Right ventricle myocardium superior (tissue), 1 donor: ENCODE measurements at regions not wholly inside any gene's neighbourhood (a gene's known extent, or its start where the extent isn't known, plus 50 kb on each side); places are given as distances from the start of the nearest gene placed in this dataset.

Source experiments
- ATAC-seq: fragments of 200-7000 bp; cut with Tn5 transposase; one replicate; pipeline ENCODE4 v1.9.1; 2020; ENCODE audit warnings: mild to moderate bottlenecking; ENCODE audit not compliant: poor library complexity
- DNase-seq: peaks from one replicate; pipeline ENCODE4 v3.0.0-alpha.2; 2020
- intact Hi-C: fragments of 100-400 bp; cut with DNase I; formaldehyde crosslinking; loops from one replicate; pipeline ENCODE4 v1.11.2; 2022
- donor health status: DM: no; HTN: yes; CAD: no; lungs with severe emphysema.

DNA sequence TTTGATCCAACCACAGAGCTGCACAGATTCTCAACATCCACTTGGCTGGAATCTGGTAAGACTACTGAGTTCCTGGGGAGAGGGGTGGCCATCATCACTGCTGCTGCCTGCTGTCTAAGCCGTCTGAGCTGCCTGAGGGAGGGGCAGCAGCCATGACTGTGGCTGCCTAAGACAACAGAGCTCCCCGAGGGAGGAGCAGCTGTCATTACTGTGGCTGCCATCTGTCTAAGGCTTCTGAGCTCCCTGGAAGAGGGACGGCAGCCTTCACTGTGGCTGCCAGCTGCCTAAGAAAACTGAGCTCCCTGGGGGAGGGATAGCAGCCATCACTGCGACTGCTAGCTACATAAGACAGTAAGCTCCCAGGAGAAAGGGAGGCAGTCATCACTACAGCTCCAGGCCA lies 584.4 kb downstream of the NR4A2 start:
- intact Hi-C loops = no loop called here
- ATAC-seq (no peak), DNase-seq (no peak)

- no peak for DNase-seq
- intact Hi-C loops = no loop called here
Observed at GRCh38 chr2:155747531-155747930, 585.0 kb downstream of the NR4A2 start.

DNA sequence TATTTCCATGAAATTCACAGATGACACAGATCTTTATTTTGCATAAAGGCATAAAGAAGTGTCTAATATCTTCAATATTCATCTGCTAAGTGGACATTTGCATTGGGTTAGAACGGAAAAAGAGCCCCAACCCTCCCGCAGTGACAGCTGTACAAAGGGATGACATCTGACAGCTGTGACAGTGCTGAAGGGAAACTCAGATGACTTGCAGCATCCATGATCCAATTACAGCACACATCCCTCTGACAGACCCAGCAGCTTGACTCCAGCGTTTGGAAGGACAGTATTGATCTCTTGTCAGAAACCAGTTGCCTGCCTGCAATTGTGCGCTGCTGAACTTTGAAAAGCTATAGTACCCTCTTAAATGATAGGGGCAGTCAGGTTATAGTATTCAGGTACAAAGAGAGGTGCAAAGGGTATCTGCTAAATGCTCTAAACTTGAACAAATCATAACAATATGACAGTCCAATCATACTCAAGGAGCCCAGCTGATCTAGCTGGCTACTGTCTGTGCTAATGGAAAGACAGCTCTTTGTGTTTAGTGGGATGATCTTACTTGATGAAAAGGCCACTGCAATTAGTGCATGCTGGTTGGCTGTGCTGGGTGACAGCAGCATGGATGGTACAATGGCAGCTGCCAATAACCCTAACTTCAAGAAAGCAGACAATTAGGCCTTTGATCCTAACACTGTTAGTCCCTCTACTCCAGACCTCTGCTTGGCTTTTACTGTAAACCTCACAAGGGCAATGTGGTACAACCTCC lies 599.2 kb downstream of the NR4A2 start:
- no peak for ATAC-seq
- no peak for DNase-seq
- intact Hi-C loops = no loop called here

More at GRCh38 chr2:155747531-155747930, 585.0 kb downstream of the NR4A2 start:
- ATAC-seq = no peak

- ATAC-seq = no peak
- intact Hi-C loops = no loop called here
- DNase-seq = no peak
Observed at GRCh38 chr2:155730804-155731203, 601.7 kb downstream of the NR4A2 start.

GRCh38 chr2:155727187-155727895 lies 605.2 kb downstream of the NR4A2 start:
- ATAC-seq (no peak), DNase-seq (no peak)
- intact Hi-C loops = no loop called here

DNA sequence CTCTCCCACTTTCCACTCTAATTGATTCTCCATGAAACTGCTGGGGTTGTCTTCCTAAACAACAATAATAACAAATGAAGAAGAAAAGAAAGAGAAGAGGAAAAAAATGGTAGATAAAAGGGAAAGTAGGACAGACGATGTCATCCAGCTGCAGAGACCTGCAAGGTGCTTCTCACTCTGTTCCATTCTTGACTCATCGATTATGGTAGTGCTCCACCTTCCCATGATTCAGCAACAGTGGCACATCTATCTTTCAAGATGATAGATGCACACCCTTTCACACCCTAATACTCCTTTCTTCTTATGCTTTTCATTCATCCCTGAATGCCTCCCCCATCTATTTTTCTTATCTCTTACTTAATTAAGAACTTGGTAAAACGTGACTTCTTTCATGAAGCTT lies 610.2 kb downstream of the NR4A2 start:
- intact Hi-C loops = no loop called here
- ATAC-seq (no peak), DNase-seq (no peak)

DNA sequence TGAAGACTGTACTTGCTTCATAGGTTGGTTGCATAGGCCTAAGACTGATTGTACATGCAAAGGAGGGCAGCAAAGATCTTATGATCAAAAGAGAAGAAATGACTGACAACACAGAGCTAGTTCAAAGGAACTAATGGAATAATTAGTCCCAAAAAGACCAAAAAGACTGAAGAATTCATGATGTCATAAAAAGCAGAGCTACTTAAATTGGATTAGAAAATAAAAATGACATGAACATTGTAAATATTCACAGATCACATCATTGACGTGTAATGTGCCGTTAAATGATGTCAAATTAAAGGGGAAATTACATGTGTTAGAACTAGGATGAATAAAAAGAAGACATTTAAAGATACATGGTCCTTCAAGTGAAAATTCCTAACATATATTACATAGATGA lies 616.8 kb downstream of the NR4A2 start:
- intact Hi-C loops = no loop called here
- DNase-seq (no peak), ATAC-seq (no peak)

- intact Hi-C loops = no loop called here
- ATAC-seq (no peak), DNase-seq (no peak)
Observed at GRCh38 chr2:155714983-155715382, 617.5 kb downstream of the NR4A2 start.

- ATAC-seq (no peak), DNase-seq (no peak)
- intact Hi-C loops = no loop called here
Observed at GRCh38 chr2:155708071-155708470, 624.5 kb downstream of the NR4A2 start.

GRCh38 chr2:155703917-155704316 lies 628.6 kb downstream of the NR4A2 start:
- DNase-seq (no peak), ATAC-seq (no peak)
- intact Hi-C loops = no loop called here

GRCh38 chr2:155703048-155703447 lies 629.5 kb downstream of the NR4A2 start:
- intact Hi-C loops = no loop called here
- DNase-seq (no peak), ATAC-seq (no peak)

GRCh38 chr2:155701721-155702120 lies 630.8 kb downstream of the NR4A2 start:
- DNase-seq = no peak
- no peak for ATAC-seq
- intact Hi-C loops = no loop called here

DNA sequence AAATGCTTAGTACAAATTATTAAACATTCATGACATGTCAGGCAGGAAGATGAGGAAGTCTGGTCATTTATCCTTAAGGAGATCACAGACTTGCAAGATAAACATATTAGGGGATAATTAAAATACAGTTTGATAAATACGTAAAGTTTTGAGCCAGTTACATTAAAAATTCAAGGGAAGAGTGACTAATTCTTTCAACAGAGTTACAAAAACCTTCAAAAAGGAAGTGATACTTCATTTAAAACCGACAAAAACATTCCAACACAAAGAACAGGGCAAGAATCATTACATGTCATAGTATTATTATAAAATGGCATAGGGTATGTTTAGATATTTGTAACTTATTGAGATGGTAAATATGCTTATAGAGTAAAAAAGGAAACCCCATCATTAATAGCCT lies 636.0 kb downstream of the NR4A2 start:
- ATAC-seq (no peak), DNase-seq (no peak)
- intact Hi-C loops = no loop called here

- DNase-seq = no peak
- intact Hi-C loops = no loop called here
- ATAC-seq = no peak
Observed at GRCh38 chr2:155695505-155695904, 637.0 kb downstream of the NR4A2 start.

DNA sequence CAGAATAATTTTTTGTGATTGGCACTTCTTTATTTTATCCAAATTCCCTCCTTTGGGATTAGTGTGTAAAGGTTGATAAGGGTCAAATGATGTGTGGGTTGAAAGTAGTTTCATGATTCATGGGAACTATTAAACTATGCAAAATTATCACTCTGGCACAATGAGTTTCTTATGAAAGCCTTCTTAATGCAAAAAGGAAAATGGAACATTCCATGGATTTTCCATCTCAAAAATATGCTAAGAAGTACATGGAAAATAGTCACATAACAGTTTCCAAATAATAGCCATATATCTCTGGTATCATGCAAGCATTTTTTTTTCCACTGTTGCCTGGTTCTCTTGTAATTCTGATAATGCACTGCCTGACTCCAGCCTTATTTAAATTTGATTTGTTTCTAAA lies 639.7 kb downstream of the NR4A2 start:
- no peak for DNase-seq
- ATAC-seq = no peak
- intact Hi-C loops = no loop called here

- intact Hi-C loops = no loop called here
- ATAC-seq (no peak), DNase-seq (no peak)
Observed at GRCh38 chr2:155692106-155692505, 640.4 kb downstream of the NR4A2 start.

- intact Hi-C loops = no loop called here
- ATAC-seq = peak; percentile 52
- no peak for DNase-seq
Observed at GRCh38 chr2:155690785-155691184, 641.7 kb downstream of the NR4A2 start.

DNA sequence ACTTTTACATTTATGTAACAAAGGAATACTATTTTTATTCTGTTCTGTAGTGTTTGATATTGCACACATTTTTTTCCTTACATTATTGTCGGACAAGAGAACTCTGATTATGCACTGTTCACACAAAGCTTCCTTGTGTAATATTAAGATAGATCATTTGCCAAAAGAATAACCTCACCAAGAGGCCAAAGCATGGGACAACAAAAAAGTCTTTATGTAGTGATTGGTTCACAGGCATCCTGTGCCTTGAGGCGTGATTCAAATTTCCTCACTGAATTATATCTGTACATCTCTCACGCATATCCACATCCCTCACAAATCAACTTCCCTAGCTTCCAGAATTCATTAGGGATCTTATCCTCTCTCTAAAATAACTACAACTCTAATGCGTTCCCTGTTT lies 642.7 kb downstream of the NR4A2 start:
- DNase-seq (no peak), ATAC-seq (no peak)
- intact Hi-C loops = no loop called here

DNA sequence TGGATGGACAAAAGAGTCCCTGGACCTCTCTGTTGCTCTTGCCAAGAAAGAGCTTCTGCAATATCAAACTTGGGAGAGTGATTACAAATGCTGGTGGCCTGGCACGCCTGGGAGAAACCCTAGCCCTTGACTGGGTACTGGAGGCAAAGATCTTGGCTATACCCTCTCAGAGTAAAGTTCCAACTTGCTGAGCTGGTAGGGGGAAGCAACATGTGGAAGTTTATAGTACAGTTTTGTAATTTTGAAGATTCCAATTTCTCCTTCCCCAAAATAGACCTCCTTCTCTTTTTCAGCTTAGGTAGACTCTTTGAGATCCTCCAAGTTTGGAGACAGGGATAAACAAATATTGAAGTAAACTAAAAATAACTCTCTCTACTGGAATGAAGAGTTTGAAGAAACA lies 645.3 kb downstream of the NR4A2 start:
- DNase-seq (no peak), ATAC-seq (no peak)
- intact Hi-C loops = no loop called here

DNA sequence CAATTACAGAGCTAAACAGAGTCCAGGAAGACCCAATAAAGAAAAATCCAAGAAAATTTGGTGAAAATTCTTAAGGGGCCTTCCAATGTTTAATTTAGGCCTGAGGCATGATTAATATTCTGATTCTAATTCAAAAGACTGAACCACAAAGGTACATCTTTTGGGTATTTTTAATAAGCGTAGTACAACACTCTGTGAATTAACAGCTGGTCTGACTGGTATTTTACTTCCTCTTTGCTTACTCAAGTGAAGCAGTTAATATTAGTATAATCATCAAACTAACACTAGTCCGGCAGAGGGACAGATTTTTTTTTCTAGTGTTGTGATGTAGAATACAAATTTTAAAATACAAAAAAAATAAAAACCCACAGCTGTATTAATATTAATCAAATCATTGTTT lies 652.9 kb downstream of the NR4A2 start:
- intact Hi-C loops = no loop called here
- ATAC-seq (no peak), DNase-seq (no peak)

DNA sequence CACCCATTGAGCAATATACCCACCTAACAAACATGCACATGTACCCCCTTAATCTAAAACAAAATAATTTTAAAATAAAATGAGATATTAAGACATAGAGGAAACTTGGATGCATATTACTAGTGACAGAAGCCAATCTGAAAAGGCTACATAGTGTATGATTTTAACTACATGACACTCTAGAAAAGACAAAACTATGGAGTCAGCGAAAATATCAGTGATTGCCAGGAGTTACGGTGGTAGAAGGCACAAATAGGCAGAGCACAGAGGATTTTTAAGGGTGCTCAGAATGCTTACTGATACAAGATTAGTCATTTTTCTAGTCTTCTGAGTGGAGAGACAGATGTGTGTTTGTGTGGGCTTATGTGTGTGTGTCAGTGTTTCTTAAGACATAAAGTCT lies 656.6 kb downstream of the NR4A2 start:
- ATAC-seq (no peak), DNase-seq (no peak)
- intact Hi-C loops = no loop called here
